ENCODE measurements at regions not wholly inside any gene's neighbourhood (a gene's known extent, or its start where the extent isn't known, plus 50 kb on each side); places are given as distances from the start of the nearest gene placed in this dataset.

- WGBS, 5 donors: 62 to 90% (median 70%) methylated on average over 3 of the region's 3 CpGs
- H3K27me3 ChIP-seq (replicated peaks in 1 of 7): peaks cover 0 to 2% (median 0%) of the 10 kb centered on the region in 7 donors
- H3K27ac ChIP-seq: no peak overlapping the region
- peaks cover 0 to 3% (median 0%) of the 10 kb centered on the region in 8 donors for H3K9me3 ChIP-seq
- H3K4me3 ChIP-seq: no peak overlapping the region
- no peaks in the 10 kb centered on the region for H3K4me1 ChIP-seq
- H3K36me3 ChIP-seq: no peaks in the 10 kb centered on the region
- TF ChIP-seq POLR2A (IDR thresholded peaks at IDR 0.05): no peak
- TF ChIP-seq POLR2AphosphoS5 (IDR thresholded peaks at IDR 0.05): no peak
- TF ChIP-seq, protein P1, sequence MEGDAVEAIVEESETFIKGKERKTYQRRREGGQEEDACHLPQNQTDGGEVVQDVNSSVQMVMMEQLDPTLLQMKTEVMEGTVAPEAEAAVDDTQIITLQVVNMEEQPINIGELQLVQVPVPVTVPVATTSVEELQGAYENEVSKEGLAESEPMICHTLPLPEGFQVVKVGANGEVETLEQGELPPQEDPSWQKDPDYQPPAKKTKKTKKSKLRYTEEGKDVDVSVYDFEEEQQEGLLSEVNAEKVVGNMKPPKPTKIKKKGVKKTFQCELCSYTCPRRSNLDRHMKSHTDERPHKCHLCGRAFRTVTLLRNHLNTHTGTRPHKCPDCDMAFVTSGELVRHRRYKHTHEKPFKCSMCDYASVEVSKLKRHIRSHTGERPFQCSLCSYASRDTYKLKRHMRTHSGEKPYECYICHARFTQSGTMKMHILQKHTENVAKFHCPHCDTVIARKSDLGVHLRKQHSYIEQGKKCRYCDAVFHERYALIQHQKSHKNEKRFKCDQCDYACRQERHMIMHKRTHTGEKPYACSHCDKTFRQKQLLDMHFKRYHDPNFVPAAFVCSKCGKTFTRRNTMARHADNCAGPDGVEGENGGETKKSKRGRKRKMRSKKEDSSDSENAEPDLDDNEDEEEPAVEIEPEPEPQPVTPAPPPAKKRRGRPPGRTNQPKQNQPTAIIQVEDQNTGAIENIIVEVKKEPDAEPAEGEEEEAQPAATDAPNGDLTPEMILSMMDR (IDR thresholded peaks at IDR 0.05 in 8 of 11, conservative IDR thresholded peaks at IDR 0.05 in 3 of 11): no peak
- intact Hi-C loops (cut with DNase I; ENCODE audit: low total_unique reads): no loop called here
- no peak for DNase-seq
These were observed 247.0 kb downstream of the WDR11 start for GRCh38 chr10:121098211-121098610.

GRCh38 chr10:121098751-121099150 lies 247.6 kb downstream of the WDR11 start:
- Histone ChIP-seq H3K27ac (no peak overlapping the region), H3K4me3 (no peak overlapping the region), H3K9me3 (peaks cover 0 to 3% (median 0%) of the 10 kb centered on the region in 8 donors), H3K27me3 (replicated peaks in 1 of 7) (peaks cover 0 to 2% (median 0%) of the 10 kb centered on the region in 7 donors), H3K4me1 (no peaks in the 10 kb centered on the region), H3K36me3 (no peaks in the 10 kb centered on the region)
- intact Hi-C loops (cut with DNase I; ENCODE audit: low total_unique reads): no loop called here
- WGBS, 5 donors: 56 to 75% (median 57%) methylated on average over 2 of the region's 2 CpGs
- TF ChIP-seq, protein P1 (IDR thresholded peaks at IDR 0.05 in 8 of 11, conservative IDR thresholded peaks at IDR 0.05 in 3 of 11): no peak
- TF ChIP-seq POLR2A (IDR thresholded peaks at IDR 0.05) (no peak), POLR2AphosphoS5 (IDR thresholded peaks at IDR 0.05) (no peak)
- DNase-seq: no peak

DNA sequence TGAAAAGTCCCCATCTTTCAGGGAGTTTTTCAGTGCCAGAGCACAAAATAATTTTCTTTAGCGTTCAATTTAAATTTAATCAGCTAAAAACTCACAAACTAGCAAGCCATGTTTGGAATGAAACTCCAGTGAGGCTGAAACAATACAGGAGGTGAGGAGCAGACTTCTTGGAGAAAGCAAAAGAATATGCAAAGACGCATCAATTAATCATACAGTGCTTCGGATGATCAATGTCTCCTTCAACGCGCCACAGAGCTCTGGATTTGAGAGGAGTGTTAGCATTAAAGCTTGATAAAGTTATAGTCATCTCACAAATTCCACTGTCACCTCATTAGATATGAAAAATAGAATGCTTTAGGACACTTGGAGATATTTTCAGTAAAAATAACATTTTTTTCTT lies 248.0 kb downstream of the WDR11 start:
- Histone ChIP-seq H3K4me1 (no peaks in the 10 kb centered on the region), H3K27me3 (replicated peaks in 1 of 7) (peaks cover 0 to 2% (median 0%) of the 10 kb centered on the region in 7 donors), H3K4me3 (no peak overlapping the region), H3K36me3 (no peaks in the 10 kb centered on the region), H3K27ac (no peak overlapping the region), H3K9me3 (peaks cover 0 to 3% (median 0%) of the 10 kb centered on the region in 8 donors)
- intact Hi-C loops (cut with DNase I; ENCODE audit: low total_unique reads): no loop called here
- no peak for TF ChIP-seq POLR2AphosphoS5 (IDR thresholded peaks at IDR 0.05)
- TF ChIP-seq, protein P1 (IDR thresholded peaks at IDR 0.05 in 8 of 11, conservative IDR thresholded peaks at IDR 0.05 in 3 of 11): no peak
- no peak for TF ChIP-seq POLR2A (IDR thresholded peaks at IDR 0.05)
- 74 to 92% (median 83%) methylated on average over 5 of the region's 5 CpGs for WGBS, 5 donors
- DNase-seq: no peak

DNA sequence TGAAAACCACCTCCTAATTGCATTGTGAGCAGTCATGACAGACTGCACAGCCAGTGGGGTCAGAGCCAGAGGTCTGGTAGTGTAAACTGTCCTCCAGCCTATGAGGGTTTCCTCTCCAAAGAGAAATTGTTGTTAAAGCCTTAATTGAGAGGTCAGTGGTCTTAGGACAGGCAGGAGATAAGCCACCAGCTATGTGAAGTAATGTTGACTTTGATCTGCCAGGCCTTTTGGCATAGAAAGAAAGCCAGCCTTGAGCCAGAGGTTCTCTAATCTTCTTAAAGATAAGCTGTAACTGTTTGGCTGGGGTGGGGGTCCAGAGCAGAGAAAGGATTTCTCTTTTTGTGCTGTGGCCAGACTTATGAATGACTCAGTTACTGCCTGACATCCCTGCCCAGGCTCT lies 248.4 kb downstream of the WDR11 start:
- H3K27me3 ChIP-seq (replicated peaks in 1 of 7): peaks cover 0 to 2% (median 0%) of the 10 kb centered on the region in 7 donors
- H3K27ac ChIP-seq: no peak overlapping the region
- no peak overlapping the region for H3K4me3 ChIP-seq
- no peak for DNase-seq
- no peaks in the 10 kb centered on the region for H3K4me1 ChIP-seq
- intact Hi-C loops (cut with DNase I; ENCODE audit: low total_unique reads): no loop called here
- H3K9me3 ChIP-seq: peaks cover 0 to 3% (median 0%) of the 10 kb centered on the region in 8 donors
- H3K36me3 ChIP-seq: no peaks in the 10 kb centered on the region
- TF ChIP-seq, protein P1 (IDR thresholded peaks at IDR 0.05 in 8 of 11, conservative IDR thresholded peaks at IDR 0.05 in 3 of 11): no peak
- TF ChIP-seq POLR2AphosphoS5 (IDR thresholded peaks at IDR 0.05) (no peak), POLR2A (IDR thresholded peaks at IDR 0.05) (no peak)
